ENCODE measurements at regions not wholly inside any gene's neighbourhood (a gene's known extent, or its start where the extent isn't known, plus 50 kb on each side); places are given as distances from the start of the nearest gene placed in this dataset.

- TF ChIP-seq CTCF (IDR thresholded peaks at IDR 0.05; ENCODE audit: insufficient read depth, low read length, poor library complexity, severe bottlenecking): no peak
- H3K27me3 ChIP-seq (ENCODE audit: control insufficient read depth, insufficient read depth, low read length): peaks cover 5% of the 10 kb centered on the region
- H3K4me3 ChIP-seq (ENCODE audit: low read depth, low read length): no peak overlapping the region
- DNase-seq (ENCODE audit: low read depth): no peak
- no peaks in the 10 kb centered on the region for H3K36me3 ChIP-seq (ENCODE audit: control insufficient read depth, insufficient read depth, low read length)
Observed at GRCh38 chr16:50475170-50475569, 73.0 kb upstream of the NKD1 start.

- TF ChIP-seq CTCF (IDR thresholded peaks at IDR 0.05; ENCODE audit: insufficient read depth, low read length, poor library complexity, severe bottlenecking): no peak
- no peak for DNase-seq (ENCODE audit: low read depth)
Observed at GRCh38 chr16:50474138-50474537, 74.1 kb upstream of the NKD1 start.

GRCh38 chr16:50473356-50473945 lies 74.7 kb upstream of the NKD1 start:
- no peak for TF ChIP-seq CTCF (IDR thresholded peaks at IDR 0.05; ENCODE audit: insufficient read depth, low read length, poor library complexity, severe bottlenecking)
- no peaks in the 10 kb centered on the region for H3K36me3 ChIP-seq (ENCODE audit: control insufficient read depth, insufficient read depth, low read length)
- no peak overlapping the region for H3K4me3 ChIP-seq (ENCODE audit: low read depth, low read length)
- DNase-seq (ENCODE audit: low read depth): peak; percentile 50
- peaks cover 3% of the 10 kb centered on the region for H3K27me3 ChIP-seq (ENCODE audit: control insufficient read depth, insufficient read depth, low read length)

More at GRCh38 chr16:50474138-50474537, 74.1 kb upstream of the NKD1 start:
- no peaks in the 10 kb centered on the region for H3K36me3 ChIP-seq (ENCODE audit: control insufficient read depth, insufficient read depth, low read length)
- no peak overlapping the region for H3K4me3 ChIP-seq (ENCODE audit: low read depth, low read length)
- H3K27me3 ChIP-seq (ENCODE audit: control insufficient read depth, insufficient read depth, low read length): peaks cover 3% of the 10 kb centered on the region

GRCh38 chr16:50472472-50472871 lies 75.7 kb upstream of the NKD1 start:
- DNase-seq (ENCODE audit: low read depth): no peak
- H3K36me3 ChIP-seq (ENCODE audit: control insufficient read depth, insufficient read depth, low read length): no peaks in the 10 kb centered on the region
- H3K4me3 ChIP-seq (ENCODE audit: low read depth, low read length): no peak overlapping the region
- no peak for TF ChIP-seq CTCF (IDR thresholded peaks at IDR 0.05; ENCODE audit: insufficient read depth, low read length, poor library complexity, severe bottlenecking)
- H3K27me3 ChIP-seq (ENCODE audit: control insufficient read depth, insufficient read depth, low read length): no peaks in the 10 kb centered on the region

- Histone ChIP-seq H3K27me3 (ENCODE audit: control insufficient read depth, insufficient read depth, low read length) (no peaks in the 10 kb centered on the region), H3K4me3 (ENCODE audit: low read depth, low read length) (no peak overlapping the region), H3K36me3 (ENCODE audit: control insufficient read depth, insufficient read depth, low read length) (no peaks in the 10 kb centered on the region)
- no peak for TF ChIP-seq CTCF (IDR thresholded peaks at IDR 0.05; ENCODE audit: insufficient read depth, low read length, poor library complexity, severe bottlenecking)
- no peak for DNase-seq (ENCODE audit: low read depth)
Observed at GRCh38 chr16:50470687-50471086, 77.5 kb upstream of the NKD1 start.

DNA sequence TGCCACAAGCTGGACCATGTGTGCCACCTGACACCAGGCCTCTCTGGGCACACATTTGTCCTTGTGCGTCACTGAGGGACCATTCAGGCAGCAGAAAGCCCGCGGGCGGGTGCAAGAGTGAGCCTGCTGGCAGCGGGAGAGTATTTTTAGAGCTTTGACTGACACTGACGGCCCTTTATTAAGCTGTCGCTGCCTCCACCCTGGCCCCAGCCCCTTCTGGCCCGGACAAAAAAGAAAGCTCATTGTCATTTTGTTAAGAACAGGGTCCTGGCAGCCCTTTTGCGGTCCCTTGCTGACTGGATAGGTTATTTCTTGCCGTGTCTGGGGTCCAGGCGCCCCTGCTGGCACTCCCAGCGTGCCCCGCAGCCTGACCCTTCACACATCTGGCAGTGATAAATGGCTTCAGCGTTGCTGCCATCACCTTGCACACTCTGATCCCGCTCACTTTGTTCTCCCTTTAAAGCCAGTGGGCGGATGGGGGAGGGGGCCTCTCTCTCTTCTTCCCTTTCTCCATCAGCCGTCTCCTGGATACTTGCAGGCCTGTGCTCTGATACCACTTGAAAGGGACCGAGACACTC lies 78.4 kb upstream of the NKD1 start:
- no peaks in the 10 kb centered on the region for H3K27me3 ChIP-seq (ENCODE audit: control insufficient read depth, insufficient read depth, low read length)
- TF ChIP-seq CTCF (IDR thresholded peaks at IDR 0.05; ENCODE audit: insufficient read depth, low read length, poor library complexity, severe bottlenecking): no peak
- H3K4me3 ChIP-seq (ENCODE audit: low read depth, low read length): no peak overlapping the region
- H3K36me3 ChIP-seq (ENCODE audit: control insufficient read depth, insufficient read depth, low read length): no peaks in the 10 kb centered on the region
- no peak for DNase-seq (ENCODE audit: low read depth)

Data from kidney epithelial cell (primary cell).